ENCODE measurements at regions not wholly inside any gene's neighbourhood (a gene's known extent, or its start where the extent isn't known, plus 50 kb on each side); places are given as distances from the start of the nearest gene placed in this dataset.

DNA sequence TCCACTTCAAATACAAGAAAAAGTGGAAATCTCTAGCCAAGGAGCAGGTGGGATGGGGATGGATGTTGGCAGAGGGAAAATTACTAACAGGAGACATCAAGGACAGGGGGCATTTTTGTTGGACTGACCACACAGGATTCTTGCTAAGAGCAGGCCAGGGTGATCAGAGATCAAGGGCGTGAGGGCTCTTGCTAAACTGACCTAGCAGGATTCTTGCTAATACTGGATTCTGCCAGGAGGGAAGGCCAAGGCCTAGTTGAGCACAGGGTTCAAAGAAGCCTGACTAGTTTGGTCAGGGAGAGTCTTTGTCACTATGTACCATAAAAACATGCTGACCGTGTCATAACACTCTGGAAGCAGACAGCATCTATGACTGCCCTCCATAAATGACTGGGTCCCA lies 442.7 kb downstream of the PID1 start:
- no peak for TF ChIP-seq POLR2A (IDR thresholded peaks at IDR 0.05)
- TF ChIP-seq, protein P1, sequence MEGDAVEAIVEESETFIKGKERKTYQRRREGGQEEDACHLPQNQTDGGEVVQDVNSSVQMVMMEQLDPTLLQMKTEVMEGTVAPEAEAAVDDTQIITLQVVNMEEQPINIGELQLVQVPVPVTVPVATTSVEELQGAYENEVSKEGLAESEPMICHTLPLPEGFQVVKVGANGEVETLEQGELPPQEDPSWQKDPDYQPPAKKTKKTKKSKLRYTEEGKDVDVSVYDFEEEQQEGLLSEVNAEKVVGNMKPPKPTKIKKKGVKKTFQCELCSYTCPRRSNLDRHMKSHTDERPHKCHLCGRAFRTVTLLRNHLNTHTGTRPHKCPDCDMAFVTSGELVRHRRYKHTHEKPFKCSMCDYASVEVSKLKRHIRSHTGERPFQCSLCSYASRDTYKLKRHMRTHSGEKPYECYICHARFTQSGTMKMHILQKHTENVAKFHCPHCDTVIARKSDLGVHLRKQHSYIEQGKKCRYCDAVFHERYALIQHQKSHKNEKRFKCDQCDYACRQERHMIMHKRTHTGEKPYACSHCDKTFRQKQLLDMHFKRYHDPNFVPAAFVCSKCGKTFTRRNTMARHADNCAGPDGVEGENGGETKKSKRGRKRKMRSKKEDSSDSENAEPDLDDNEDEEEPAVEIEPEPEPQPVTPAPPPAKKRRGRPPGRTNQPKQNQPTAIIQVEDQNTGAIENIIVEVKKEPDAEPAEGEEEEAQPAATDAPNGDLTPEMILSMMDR (IDR thresholded peaks at IDR 0.05) = no peak

All from sigmoid colon (tissue), 3 donors.